ENCODE measurements at regions not wholly inside any gene's neighbourhood (a gene's known extent, or its start where the extent isn't known, plus 50 kb on each side); places are given as distances from the start of the nearest gene placed in this dataset.

DNA sequence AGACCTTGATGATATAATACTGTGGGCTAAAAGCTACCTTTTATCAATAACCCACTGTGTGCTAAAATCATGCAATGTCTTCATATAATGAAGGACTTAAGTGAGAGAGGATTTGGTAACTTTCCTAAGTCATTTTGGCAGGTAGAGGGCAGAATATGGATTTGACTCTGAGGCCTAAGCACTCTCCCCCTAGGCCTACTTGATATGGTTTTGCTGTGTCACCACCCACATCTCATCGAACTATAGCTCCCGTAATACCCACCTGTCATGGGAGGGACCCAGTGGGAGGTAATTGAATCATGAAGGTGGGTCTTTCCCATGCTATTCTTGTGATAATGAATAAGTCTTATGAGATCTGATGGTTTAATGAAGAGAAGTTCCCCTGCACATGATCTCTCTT, 229.7 kb downstream of the GBA3 start:
- Histone ChIP-seq H3K9me3 (ENCODE audit: control insufficient read depth in 2 of 2, low read length in 2 of 2) (no peaks in the 10 kb centered on the region), H3K36me3 (ENCODE audit: control insufficient read depth in 2 of 2, insufficient read depth in 2 of 2, low read length in 2 of 2) (no peaks in the 10 kb centered on the region), H3K9ac (ENCODE audit: low read length in 2 of 2) (no peak overlapping the region), H3K4me3 (ENCODE audit: low read length in 2 of 2) (no peak overlapping the region), H3K4me1 (ENCODE audit: control insufficient read depth, insufficient read depth, low read length) (no peaks in the 10 kb centered on the region), H3K27me3 (ENCODE audit: control insufficient read depth in 1 of 2, insufficient read depth in 2 of 2, low read length in 2 of 2) (no peaks in the 10 kb centered on the region), H3K27ac (ENCODE audit: low read length) (no peak overlapping the region)

- H3K9me3 ChIP-seq (ENCODE audit: control insufficient read depth in 2 of 2, low read length in 2 of 2), result no peaks in the 10 kb centered on the region
- H3K9ac ChIP-seq (ENCODE audit: low read length in 2 of 2), result no peak overlapping the region
- no peaks in the 10 kb centered on the region for H3K36me3 ChIP-seq (ENCODE audit: control insufficient read depth in 2 of 2, insufficient read depth in 2 of 2, low read length in 2 of 2)
- no peak overlapping the region for H3K27ac ChIP-seq (ENCODE audit: low read length)
- no peaks in the 10 kb centered on the region for H3K4me1 ChIP-seq (ENCODE audit: control insufficient read depth, insufficient read depth, low read length)
- no peaks in the 10 kb centered on the region for H3K27me3 ChIP-seq (ENCODE audit: control insufficient read depth in 1 of 2, insufficient read depth in 2 of 2, low read length in 2 of 2)
- no peak overlapping the region for H3K4me3 ChIP-seq (ENCODE audit: low read length in 2 of 2)
Measured at GRCh38 chr4:22921936-22922335, 229.2 kb downstream of the GBA3 start.

DNA sequence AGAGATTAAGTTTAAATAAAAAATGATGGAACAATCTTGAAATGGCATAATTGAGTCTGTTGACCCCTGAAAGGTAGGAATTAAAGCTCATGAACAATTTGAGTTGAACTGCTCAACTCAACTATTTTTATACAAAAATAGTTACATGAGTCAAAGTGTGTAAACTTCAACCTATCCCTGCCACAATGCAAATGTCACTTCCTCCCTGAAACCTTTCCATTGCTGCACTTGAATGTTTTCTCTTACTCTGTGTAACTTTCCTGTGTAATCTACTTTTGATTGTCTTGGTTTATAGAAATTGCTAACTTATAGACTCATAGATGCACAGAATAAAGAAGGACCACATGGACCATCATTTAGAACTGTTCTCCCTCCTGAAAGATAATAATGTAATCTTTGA, 218.5 kb downstream of the GBA3 start:
- no peaks in the 10 kb centered on the region for H3K27me3 ChIP-seq (ENCODE audit: control insufficient read depth in 1 of 2, insufficient read depth in 2 of 2, low read length in 2 of 2)
- no peak overlapping the region for H3K27ac ChIP-seq (ENCODE audit: low read length)
- H3K4me1 ChIP-seq (ENCODE audit: control insufficient read depth, insufficient read depth, low read length), result no peaks in the 10 kb centered on the region
- no peaks in the 10 kb centered on the region for H3K9me3 ChIP-seq (ENCODE audit: control insufficient read depth in 2 of 2, low read length in 2 of 2)
- no peak overlapping the region for H3K4me3 ChIP-seq (ENCODE audit: low read length in 2 of 2)
- no peaks in the 10 kb centered on the region for H3K36me3 ChIP-seq (ENCODE audit: control insufficient read depth in 2 of 2, insufficient read depth in 2 of 2, low read length in 2 of 2)
- H3K9ac ChIP-seq (ENCODE audit: low read length in 2 of 2), result no peak overlapping the region

- Histone ChIP-seq H3K27me3 (ENCODE audit: control insufficient read depth in 1 of 2, insufficient read depth in 2 of 2, low read length in 2 of 2) (no peaks in the 10 kb centered on the region), H3K4me3 (ENCODE audit: low read length in 2 of 2) (no peak overlapping the region), H3K9ac (ENCODE audit: low read length in 2 of 2) (no peak overlapping the region), H3K9me3 (ENCODE audit: control insufficient read depth in 2 of 2, low read length in 2 of 2) (no peaks in the 10 kb centered on the region), H3K4me1 (ENCODE audit: control insufficient read depth, insufficient read depth, low read length) (no peaks in the 10 kb centered on the region), H3K36me3 (ENCODE audit: control insufficient read depth in 2 of 2, insufficient read depth in 2 of 2, low read length in 2 of 2) (no peaks in the 10 kb centered on the region), H3K27ac (ENCODE audit: low read length) (no peak overlapping the region)
Measured at GRCh38 chr4:22910200-22910599, 217.5 kb downstream of the GBA3 start.

DNA sequence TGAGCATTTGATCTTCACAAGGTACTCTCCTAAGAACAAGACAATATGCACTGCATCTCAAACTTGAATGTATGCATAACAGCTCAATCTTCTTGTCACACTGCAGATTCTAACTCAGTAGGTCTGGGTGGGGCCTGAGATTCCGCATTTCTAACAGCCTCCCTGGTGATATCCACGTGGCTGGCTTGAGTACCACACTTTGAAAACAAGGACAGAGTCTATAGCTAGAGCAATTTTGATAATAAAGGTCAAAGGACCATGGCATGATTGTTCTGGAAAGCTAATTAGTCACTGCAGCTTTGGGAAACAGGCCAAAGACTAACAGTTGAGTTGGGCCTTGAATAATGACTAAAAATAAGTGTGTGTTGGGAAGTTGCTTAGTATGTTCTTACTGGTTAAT, 213.3 kb downstream of the GBA3 start:
- Histone ChIP-seq H3K4me1 (ENCODE audit: control insufficient read depth, insufficient read depth, low read length) (no peaks in the 10 kb centered on the region), H3K9ac (ENCODE audit: low read length in 2 of 2) (no peak overlapping the region), H3K4me3 (ENCODE audit: low read length in 2 of 2) (no peak overlapping the region), H3K27me3 (ENCODE audit: control insufficient read depth in 1 of 2, insufficient read depth in 2 of 2, low read length in 2 of 2) (no peaks in the 10 kb centered on the region), H3K9me3 (ENCODE audit: control insufficient read depth in 2 of 2, low read length in 2 of 2) (no peaks in the 10 kb centered on the region), H3K36me3 (ENCODE audit: control insufficient read depth in 2 of 2, insufficient read depth in 2 of 2, low read length in 2 of 2) (no peaks in the 10 kb centered on the region), H3K27ac (ENCODE audit: low read length) (no peak overlapping the region)

GRCh38 chr4:22903913-22904312, 211.2 kb downstream of the GBA3 start:
- Histone ChIP-seq H3K27me3 (ENCODE audit: control insufficient read depth in 1 of 2, insufficient read depth in 2 of 2, low read length in 2 of 2) (no peaks in the 10 kb centered on the region), H3K27ac (ENCODE audit: low read length) (no peak overlapping the region), H3K4me1 (ENCODE audit: control insufficient read depth, insufficient read depth, low read length) (no peaks in the 10 kb centered on the region), H3K9me3 (ENCODE audit: control insufficient read depth in 2 of 2, low read length in 2 of 2) (no peaks in the 10 kb centered on the region), H3K36me3 (ENCODE audit: control insufficient read depth in 2 of 2, insufficient read depth in 2 of 2, low read length in 2 of 2) (no peaks in the 10 kb centered on the region), H3K4me3 (ENCODE audit: low read length in 2 of 2) (no peak overlapping the region), H3K9ac (ENCODE audit: low read length in 2 of 2) (no peak overlapping the region)

DNA sequence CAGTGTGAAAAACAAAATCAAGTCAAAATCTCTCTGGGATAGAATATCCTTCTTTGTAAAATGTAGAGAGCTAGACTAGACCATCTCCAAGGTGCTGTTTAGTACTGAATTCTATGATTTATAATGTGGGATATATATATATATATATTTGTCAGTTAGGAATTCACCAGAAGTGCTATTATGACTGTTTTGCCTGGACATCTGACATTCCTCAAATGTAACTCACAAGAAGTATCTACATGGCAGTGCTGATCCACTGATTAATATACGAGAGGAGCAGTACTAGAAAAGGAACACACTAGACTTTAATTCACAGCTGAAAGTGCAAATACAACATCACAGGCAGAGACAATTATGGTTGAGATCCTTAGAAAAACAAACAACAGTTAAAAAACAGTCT, 208.9 kb downstream of the GBA3 start:
- H3K36me3 ChIP-seq (ENCODE audit: control insufficient read depth in 2 of 2, insufficient read depth in 2 of 2, low read length in 2 of 2), result no peaks in the 10 kb centered on the region
- no peak overlapping the region for H3K27ac ChIP-seq (ENCODE audit: low read length)
- no peak overlapping the region for H3K9ac ChIP-seq (ENCODE audit: low read length in 2 of 2)
- H3K9me3 ChIP-seq (ENCODE audit: control insufficient read depth in 2 of 2, low read length in 2 of 2), result no peaks in the 10 kb centered on the region
- H3K4me3 ChIP-seq (ENCODE audit: low read length in 2 of 2), result no peak overlapping the region
- H3K4me1 ChIP-seq (ENCODE audit: control insufficient read depth, insufficient read depth, low read length), result no peaks in the 10 kb centered on the region
- no peaks in the 10 kb centered on the region for H3K27me3 ChIP-seq (ENCODE audit: control insufficient read depth in 1 of 2, insufficient read depth in 2 of 2, low read length in 2 of 2)

DNA sequence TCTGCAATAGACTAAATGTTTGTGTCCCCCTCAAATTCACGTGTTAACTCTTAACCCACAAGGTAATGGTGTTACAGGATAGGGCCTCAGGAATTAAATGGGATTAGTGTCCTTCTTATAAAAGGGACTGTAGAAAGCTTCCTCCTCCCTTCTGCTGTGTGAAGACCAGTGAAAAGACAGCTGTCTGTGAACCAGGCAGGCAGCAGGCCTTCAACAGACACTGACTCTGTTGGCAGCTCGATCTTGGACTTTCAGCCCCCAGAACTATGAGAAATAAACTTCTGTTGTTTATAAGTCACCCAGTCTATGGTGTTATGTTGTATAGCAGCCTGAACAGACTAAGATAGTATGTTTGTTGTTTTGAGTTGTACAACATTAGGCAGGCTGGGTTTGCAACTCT, 208.1 kb downstream of the GBA3 start:
- no peaks in the 10 kb centered on the region for H3K9me3 ChIP-seq (ENCODE audit: control insufficient read depth in 2 of 2, low read length in 2 of 2)
- H3K27me3 ChIP-seq (ENCODE audit: control insufficient read depth in 1 of 2, insufficient read depth in 2 of 2, low read length in 2 of 2), result no peaks in the 10 kb centered on the region
- no peak overlapping the region for H3K9ac ChIP-seq (ENCODE audit: low read length in 2 of 2)
- no peak overlapping the region for H3K4me3 ChIP-seq (ENCODE audit: low read length in 2 of 2)
- no peaks in the 10 kb centered on the region for H3K36me3 ChIP-seq (ENCODE audit: control insufficient read depth in 2 of 2, insufficient read depth in 2 of 2, low read length in 2 of 2)
- H3K4me1 ChIP-seq (ENCODE audit: control insufficient read depth, insufficient read depth, low read length), result no peaks in the 10 kb centered on the region
- no peak overlapping the region for H3K27ac ChIP-seq (ENCODE audit: low read length)

- Histone ChIP-seq H3K27me3 (ENCODE audit: control insufficient read depth in 1 of 2, insufficient read depth in 2 of 2, low read length in 2 of 2) (no peaks in the 10 kb centered on the region), H3K4me1 (ENCODE audit: control insufficient read depth, insufficient read depth, low read length) (no peaks in the 10 kb centered on the region), H3K27ac (ENCODE audit: low read length) (no peak overlapping the region), H3K9ac (ENCODE audit: low read length in 2 of 2) (no peak overlapping the region), H3K9me3 (ENCODE audit: control insufficient read depth in 2 of 2, low read length in 2 of 2) (no peaks in the 10 kb centered on the region), H3K36me3 (ENCODE audit: control insufficient read depth in 2 of 2, insufficient read depth in 2 of 2, low read length in 2 of 2) (no peaks in the 10 kb centered on the region), H3K4me3 (ENCODE audit: low read length in 2 of 2) (no peak overlapping the region)
Measured at GRCh38 chr4:22897520-22898108, 204.9 kb downstream of the GBA3 start.

- no peaks in the 10 kb centered on the region for H3K27me3 ChIP-seq (ENCODE audit: control insufficient read depth in 1 of 2, insufficient read depth in 2 of 2, low read length in 2 of 2)
- H3K27ac ChIP-seq (ENCODE audit: low read length), result no peak overlapping the region
- no peaks in the 10 kb centered on the region for H3K9me3 ChIP-seq (ENCODE audit: control insufficient read depth in 2 of 2, low read length in 2 of 2)
Measured at GRCh38 chr4:22895482-22895881, 202.7 kb downstream of the GBA3 start.

DNA sequence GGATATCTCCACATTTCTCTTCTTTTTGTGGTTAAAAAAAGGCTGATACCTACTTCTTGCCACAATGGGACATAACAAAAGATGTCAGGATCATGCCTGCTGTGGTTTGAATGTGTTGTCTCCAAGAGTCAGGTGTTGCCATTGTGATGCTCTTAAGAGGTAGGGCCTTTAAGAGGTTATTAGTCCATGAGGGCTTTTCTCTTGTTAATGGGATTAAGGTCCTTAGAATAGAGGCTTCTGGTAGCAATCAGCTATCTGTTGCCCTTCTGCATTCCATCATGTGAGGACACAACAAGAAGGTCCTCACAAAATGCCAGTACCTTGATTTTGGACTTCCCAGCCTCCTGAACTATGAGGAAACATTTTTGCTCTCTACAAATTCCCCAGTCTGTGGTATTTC, 191.4 kb downstream of the GBA3 start:
- Histone ChIP-seq H3K27ac (ENCODE audit: low read length) (no peak overlapping the region), H3K4me1 (ENCODE audit: control insufficient read depth, insufficient read depth, low read length) (no peaks in the 10 kb centered on the region), H3K9me3 (ENCODE audit: control insufficient read depth in 2 of 2, low read length in 2 of 2) (no peaks in the 10 kb centered on the region), H3K36me3 (ENCODE audit: control insufficient read depth in 2 of 2, insufficient read depth in 2 of 2, low read length in 2 of 2) (no peaks in the 10 kb centered on the region), H3K27me3 (ENCODE audit: control insufficient read depth in 1 of 2, insufficient read depth in 2 of 2, low read length in 2 of 2) (no peaks in the 10 kb centered on the region), H3K4me3 (ENCODE audit: low read length in 2 of 2) (no peak overlapping the region), H3K9ac (ENCODE audit: low read length in 2 of 2) (no peak overlapping the region)

More at GRCh38 chr4:22895482-22895881, 202.7 kb downstream of the GBA3 start:
- no peak overlapping the region for H3K4me3 ChIP-seq (ENCODE audit: low read length in 2 of 2)
- H3K4me1 ChIP-seq (ENCODE audit: control insufficient read depth, insufficient read depth, low read length), result no peaks in the 10 kb centered on the region
- H3K9ac ChIP-seq (ENCODE audit: low read length in 2 of 2), result no peak overlapping the region
- H3K36me3 ChIP-seq (ENCODE audit: control insufficient read depth in 2 of 2, insufficient read depth in 2 of 2, low read length in 2 of 2), result no peaks in the 10 kb centered on the region

All from stomach smooth muscle (tissue), 2 donors.